ENCODE measurements at regions not wholly inside any gene's neighbourhood (a gene's known extent, or its start where the extent isn't known, plus 50 kb on each side); places are given as distances from the start of the nearest gene placed in this dataset.

DNA sequence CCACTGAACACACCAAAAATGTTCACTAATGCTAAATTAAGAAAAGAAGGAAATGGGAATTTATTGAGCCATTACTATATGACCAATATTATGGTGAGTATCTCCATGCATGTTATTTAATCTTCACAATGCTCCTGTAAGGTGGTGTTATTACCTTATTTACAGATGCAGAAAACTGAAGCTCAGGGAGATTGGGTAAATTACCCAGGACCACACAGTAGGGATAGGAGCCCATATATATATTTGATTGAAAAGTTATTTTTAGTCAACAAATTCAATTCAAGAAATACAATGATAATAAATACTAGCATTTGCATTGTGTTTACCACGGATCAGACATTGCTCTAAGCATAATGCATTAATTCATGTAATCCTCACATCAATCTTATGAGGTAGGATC, 202.2 kb upstream of the FBXO11 start:
- no peak for DNase-seq (ENCODE audit: unreplicated experiment)
- Mint-ChIP-seq H3K27ac (ENCODE audit: low read depth, unreplicated experiment) (peak overlapping the region; percentile 89), H3K4me3 (ENCODE audit: unreplicated experiment) (no peak overlapping the region), H3K36me3 (ENCODE audit: insufficient read depth, unreplicated experiment) (no peaks in the 10 kb centered on the region), H3K4me1 (ENCODE audit: insufficient read depth, unreplicated experiment) (peaks cover 23% of the 10 kb centered on the region), H3K9me3 (ENCODE audit: unreplicated experiment) (no peaks in the 10 kb centered on the region), H3K27me3 (ENCODE audit: insufficient read depth, unreplicated experiment) (no peaks in the 10 kb centered on the region)
- TF ChIP-seq, protein P1, sequence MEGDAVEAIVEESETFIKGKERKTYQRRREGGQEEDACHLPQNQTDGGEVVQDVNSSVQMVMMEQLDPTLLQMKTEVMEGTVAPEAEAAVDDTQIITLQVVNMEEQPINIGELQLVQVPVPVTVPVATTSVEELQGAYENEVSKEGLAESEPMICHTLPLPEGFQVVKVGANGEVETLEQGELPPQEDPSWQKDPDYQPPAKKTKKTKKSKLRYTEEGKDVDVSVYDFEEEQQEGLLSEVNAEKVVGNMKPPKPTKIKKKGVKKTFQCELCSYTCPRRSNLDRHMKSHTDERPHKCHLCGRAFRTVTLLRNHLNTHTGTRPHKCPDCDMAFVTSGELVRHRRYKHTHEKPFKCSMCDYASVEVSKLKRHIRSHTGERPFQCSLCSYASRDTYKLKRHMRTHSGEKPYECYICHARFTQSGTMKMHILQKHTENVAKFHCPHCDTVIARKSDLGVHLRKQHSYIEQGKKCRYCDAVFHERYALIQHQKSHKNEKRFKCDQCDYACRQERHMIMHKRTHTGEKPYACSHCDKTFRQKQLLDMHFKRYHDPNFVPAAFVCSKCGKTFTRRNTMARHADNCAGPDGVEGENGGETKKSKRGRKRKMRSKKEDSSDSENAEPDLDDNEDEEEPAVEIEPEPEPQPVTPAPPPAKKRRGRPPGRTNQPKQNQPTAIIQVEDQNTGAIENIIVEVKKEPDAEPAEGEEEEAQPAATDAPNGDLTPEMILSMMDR (IDR thresholded peaks at IDR 0.05; ENCODE audit: unreplicated experiment), result no peak
- CTCF ChIA-PET, result interaction anchor here (0.5 to 1.4 kb wide), 5 partner anchors 205 to 341 kb away, joined by 3 to 10 read pairs (median 4); no protein-coding TSS in a partner anchor
- POLR2A ChIA-PET, result interaction anchor here (0.8 kb wide), 1 partner anchor 202 kb away, joined by 3 read pairs; no protein-coding TSS in a partner anchor
- intact Hi-C loops (cut with micrococcal nuclease), result no loop called here
- no TSS peak for BruUV-seq (replicated peaks)

DNA sequence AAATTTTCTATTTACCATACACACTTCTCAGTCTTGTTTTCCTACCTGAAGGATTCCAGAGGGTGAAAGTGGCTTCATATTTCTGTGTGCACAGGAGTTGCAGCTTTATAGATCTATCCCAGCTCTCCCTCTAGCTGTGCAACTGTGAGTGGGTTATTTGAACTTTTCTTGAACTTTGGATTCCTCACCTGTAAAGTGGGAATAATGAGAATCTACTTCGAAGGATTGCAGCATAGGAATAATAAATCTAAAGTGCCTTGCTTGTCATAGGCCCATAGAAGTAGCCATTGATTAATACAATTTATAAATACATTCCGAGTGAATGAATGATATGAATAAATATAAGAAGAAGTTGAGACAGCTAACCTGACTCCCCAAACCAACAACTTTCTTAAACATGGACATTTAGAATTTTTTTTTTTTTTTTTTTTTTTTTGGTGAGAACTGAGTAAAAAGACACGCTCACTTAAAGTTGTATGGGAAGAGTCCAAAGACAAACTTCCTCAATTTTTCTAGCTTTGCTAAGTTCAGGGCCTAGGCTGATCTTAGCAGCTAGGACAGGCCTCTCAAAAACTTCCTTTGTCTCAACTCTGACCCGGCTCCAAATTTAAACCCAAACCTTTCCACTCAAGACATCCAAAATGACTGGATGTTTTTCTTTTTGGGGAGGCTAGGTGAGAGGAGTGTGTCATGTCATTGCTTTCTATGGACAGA, 203.3 kb upstream of the FBXO11 start:
- POLR2A ChIA-PET, result no interaction called here
- H3K27ac Mint-ChIP-seq (ENCODE audit: low read depth, unreplicated experiment), result no peak overlapping the region
- no peaks in the 10 kb centered on the region for H3K9me3 Mint-ChIP-seq (ENCODE audit: unreplicated experiment)
- H3K4me1 Mint-ChIP-seq (ENCODE audit: insufficient read depth, unreplicated experiment), result peaks cover 35% of the 10 kb centered on the region
- no peaks in the 10 kb centered on the region for H3K36me3 Mint-ChIP-seq (ENCODE audit: insufficient read depth, unreplicated experiment)
- no TSS peak for BruUV-seq (replicated peaks)
- no peaks in the 10 kb centered on the region for H3K27me3 Mint-ChIP-seq (ENCODE audit: insufficient read depth, unreplicated experiment)
- intact Hi-C loops (cut with micrococcal nuclease), result no loop called here
- CTCF ChIA-PET, result interaction anchor here (1.1 to 1.4 kb wide), 2 partner anchors 252 to 261 kb away, joined by 4 to 10 read pairs; no protein-coding TSS in a partner anchor
- DNase-seq (ENCODE audit: unreplicated experiment), result no peak
- H3K4me3 Mint-ChIP-seq (ENCODE audit: unreplicated experiment), result no peak overlapping the region
- TF ChIP-seq, protein P1 (IDR thresholded peaks at IDR 0.05; ENCODE audit: unreplicated experiment), result no peak

DNA sequence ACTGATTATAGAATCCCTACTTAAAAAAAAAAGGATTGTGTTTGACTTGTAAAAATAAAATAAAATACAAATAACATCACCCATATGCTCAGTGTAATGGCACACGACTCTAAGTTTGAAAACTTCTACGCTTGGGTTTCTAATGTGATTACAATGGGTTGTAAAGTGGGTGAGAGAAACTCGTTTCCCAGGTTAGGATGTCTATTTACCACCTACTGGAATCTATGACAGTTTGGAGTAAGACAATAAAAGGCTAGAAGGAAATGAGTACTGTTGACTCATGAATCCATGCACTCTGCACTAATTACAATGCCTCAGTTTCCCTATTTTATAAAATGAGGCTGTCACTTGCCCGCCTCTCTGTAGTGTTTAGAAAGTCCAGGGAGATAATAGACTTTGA, 204.0 kb upstream of the FOXN2 start:
- H3K27ac Mint-ChIP-seq (ENCODE audit: low read depth, unreplicated experiment), result peak overlapping the region; percentile 86
- ChIA-PET POLR2A (no interaction called here), CTCF (interaction anchor here (1.1 kb wide), 1 partner anchor 260 kb away, joined by 4 read pairs; no protein-coding TSS in a partner anchor)
- no peaks in the 10 kb centered on the region for H3K27me3 Mint-ChIP-seq (ENCODE audit: insufficient read depth, unreplicated experiment)
- no TSS peak for BruUV-seq (replicated peaks)
- H3K4me1 Mint-ChIP-seq (ENCODE audit: insufficient read depth, unreplicated experiment), result peaks cover 40% of the 10 kb centered on the region
- TF ChIP-seq, protein P1 (IDR thresholded peaks at IDR 0.05; ENCODE audit: unreplicated experiment), result no peak
- no peak for DNase-seq (ENCODE audit: unreplicated experiment)
- peak overlapping the region; percentile 83 for H3K4me3 Mint-ChIP-seq (ENCODE audit: unreplicated experiment)
- no peaks in the 10 kb centered on the region for H3K9me3 Mint-ChIP-seq (ENCODE audit: unreplicated experiment)
- no peaks in the 10 kb centered on the region for H3K36me3 Mint-ChIP-seq (ENCODE audit: insufficient read depth, unreplicated experiment)
- intact Hi-C loops (cut with micrococcal nuclease), result no loop called here

DNA sequence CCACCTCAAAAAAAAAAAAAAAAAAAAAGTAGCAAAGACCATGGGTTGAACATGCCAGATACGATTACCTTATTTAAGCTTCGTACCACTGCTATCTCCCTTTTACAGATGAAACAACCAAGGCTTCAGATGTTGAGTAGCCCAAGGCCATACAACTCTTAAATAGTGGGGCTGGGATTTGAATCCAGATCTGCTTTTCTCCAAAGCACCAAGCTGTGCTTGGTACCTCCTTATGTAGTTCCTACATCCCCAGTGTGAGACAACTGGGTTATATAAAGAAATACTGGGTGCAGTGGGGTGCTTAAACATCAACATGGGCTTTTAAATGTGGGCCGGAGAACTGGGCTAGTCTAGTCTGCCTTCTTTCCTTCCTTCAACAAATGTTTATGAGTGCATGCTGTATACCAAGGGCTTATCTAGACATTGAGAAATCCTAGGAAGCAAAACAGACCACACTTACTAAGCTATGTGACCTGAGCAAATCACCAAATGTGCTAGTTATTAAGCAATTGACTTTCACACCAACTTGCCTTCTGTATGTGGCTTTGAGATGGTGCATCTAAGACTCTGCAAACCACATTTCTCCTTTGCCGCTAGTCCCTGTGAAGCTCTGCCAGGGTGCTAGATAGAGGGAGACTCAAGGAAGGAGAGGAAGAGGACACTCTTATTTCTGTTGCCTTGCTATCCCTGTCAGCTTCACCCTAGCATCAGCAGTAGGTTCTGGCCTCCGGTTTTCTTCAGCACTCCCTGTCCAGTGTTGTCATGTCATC, 201.4 kb upstream of the FOXN2 start:
- Mint-ChIP-seq H3K27me3 (ENCODE audit: insufficient read depth, unreplicated experiment) (no peaks in the 10 kb centered on the region), H3K36me3 (ENCODE audit: insufficient read depth, unreplicated experiment) (peaks cover 6% of the 10 kb centered on the region), H3K27ac (ENCODE audit: low read depth, unreplicated experiment) (peak overlapping the region; percentile 77), H3K4me3 (ENCODE audit: unreplicated experiment) (no peak overlapping the region), H3K4me1 (ENCODE audit: insufficient read depth, unreplicated experiment) (peaks cover 23% of the 10 kb centered on the region), H3K9me3 (ENCODE audit: unreplicated experiment) (no peaks in the 10 kb centered on the region)
- no TSS peak for BruUV-seq (replicated peaks)
- no peak for DNase-seq (ENCODE audit: unreplicated experiment)
- ChIA-PET CTCF (interaction anchor here (0.5 to 2.2 kb wide), 7 partner anchors 167 to 1941 kb away, joined by 3 to 7 read pairs (median 4); no protein-coding TSS in a partner anchor), POLR2A (interaction anchor here (0.7 to 1.1 kb wide), 4 partner anchors 92 to 239 kb away, joined by 3 to 4 read pairs (median 4); no protein-coding TSS in a partner anchor)
- TF ChIP-seq, protein P1 (IDR thresholded peaks at IDR 0.05; ENCODE audit: unreplicated experiment), result no peak
- intact Hi-C loops (cut with micrococcal nuclease), result no loop called here

All from MCF 10A (cell line).